GM21515 (cell line): ENCODE measurements at regions not wholly inside any gene's neighbourhood (a gene's known extent, or its start where the extent isn't known, plus 50 kb on each side); places are given as distances from the start of the nearest gene placed in this dataset.
A peak's percentile ranks its signal among the peaks of the same experiment; 100 is the strongest.

ENCODE experiments used
- ATAC-seq: cut with Tn5 transposase; IDR thresholded peaks from one replicate; pipeline ENCODE4 v1.9.1; 2021; ENCODE audit not compliant: unreplicated experiment

DNA sequence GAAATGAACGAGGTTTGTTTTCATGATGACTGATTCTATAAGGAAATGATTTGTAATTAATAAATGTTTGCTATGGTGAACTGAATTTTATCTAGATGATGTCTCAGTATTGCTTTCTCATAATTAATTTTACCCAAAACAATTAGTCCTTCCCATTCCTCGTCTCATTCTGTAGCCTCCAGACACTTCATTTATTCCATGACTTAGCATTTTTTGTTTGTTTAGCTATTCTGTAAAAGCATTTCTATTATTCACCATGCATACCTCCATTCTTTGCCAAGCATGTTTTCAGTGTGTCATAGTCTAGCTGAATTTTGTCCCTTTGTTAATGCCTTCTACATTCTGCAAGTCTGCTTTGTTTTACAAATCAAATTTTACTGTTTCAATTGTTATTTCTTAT lies 137.4 kb upstream of the RPL10L start:
- no peak for ATAC-seq

GRCh38 chr14:46782281-46782680 lies 130.7 kb upstream of the RPL10L start:
- no peak for ATAC-seq

- ATAC-seq, result peak; percentile 93
Observed at GRCh38 chr14:46769292-46769691, 117.7 kb upstream of the RPL10L start.

GRCh38 chr14:46747001-46747652 lies 95.5 kb upstream of the RPL10L start:
- no peak for ATAC-seq

DNA sequence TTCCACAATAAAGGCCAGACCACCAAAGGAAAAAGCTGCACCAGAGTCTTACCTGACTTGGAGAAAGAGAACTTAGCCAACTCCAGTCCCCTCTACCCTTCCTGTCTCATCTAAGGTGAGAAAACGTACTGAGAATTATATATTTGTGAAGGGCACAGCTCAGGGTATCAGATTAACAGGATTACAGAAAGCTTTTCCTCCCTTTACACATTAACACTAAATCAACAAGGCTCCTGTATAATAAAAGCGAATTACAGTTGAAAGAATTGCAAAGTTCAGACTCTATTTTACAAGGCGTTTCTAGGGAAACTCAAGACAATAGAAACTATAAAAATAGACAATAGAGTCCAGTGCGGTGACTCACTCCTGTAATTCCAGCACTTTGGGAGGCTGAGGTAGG lies 82.7 kb upstream of the RPL10L start:
- ATAC-seq, result no peak

GRCh38 chr14:46717211-46717610 lies 65.6 kb upstream of the RPL10L start:
- no peak for ATAC-seq
